SJSA1 (cell line): ENCODE measurements at regions not wholly inside any gene's neighbourhood (a gene's known extent, or its start where the extent isn't known, plus 50 kb on each side); places are given as distances from the start of the nearest gene placed in this dataset.
"Not testable (repeated sequence)": the region's sequence is repeated elsewhere in the genome, so short reads cannot be mapped to it uniquely, and the experiment has no call there.

Experiments
- DNase-seq, 2 experiments: peaks; one replicate each; pipeline ENCODE4 v3.0.0-alpha.2; 2015 to 2020; ENCODE audit warnings: low spot score in 2 of 2, low read depth in 1 of 2
- H3K27ac ChIP-seq: fragments of 250-450 bp; sonication (Bioruptor Pico); 2 replicates; pipeline ENCODE4 v1.5.1; 2020; ENCODE audit warnings: mild to moderate bottlenecking, moderate library complexity
- H3K27me3 ChIP-seq: fragments of 250-450 bp; sonication (Bioruptor Pico); replicated peaks from 2 replicates; pipeline ENCODE4 v1.5.1; 2020; ENCODE audit warnings: mild to moderate bottlenecking, moderate library complexity
- H3K36me3 ChIP-seq: fragments of 250-450 bp; sonication (Bioruptor Pico); 2 replicates; pipeline ENCODE4 v1.5.1; 2020; ENCODE audit warnings: mild to moderate bottlenecking
- H3K4me1 ChIP-seq: fragments of 250-450 bp; sonication (Bioruptor Pico); replicated peaks from 2 replicates; pipeline ENCODE4 v1.6.1; 2021; ENCODE audit warnings: mild to moderate bottlenecking
- H3K4me3 ChIP-seq: fragments of 250-450 bp; sonication (Bioruptor Pico); 2 replicates; pipeline ENCODE4 v1.5.1; 2020; ENCODE audit warnings: mild to moderate bottlenecking
- H3K9me3 ChIP-seq: fragments of 250-450 bp; sonication (Bioruptor Pico); replicated peaks from 2 replicates; pipeline ENCODE4 v1.5.1; 2020; ENCODE audit warnings: mild to moderate bottlenecking

DNA sequence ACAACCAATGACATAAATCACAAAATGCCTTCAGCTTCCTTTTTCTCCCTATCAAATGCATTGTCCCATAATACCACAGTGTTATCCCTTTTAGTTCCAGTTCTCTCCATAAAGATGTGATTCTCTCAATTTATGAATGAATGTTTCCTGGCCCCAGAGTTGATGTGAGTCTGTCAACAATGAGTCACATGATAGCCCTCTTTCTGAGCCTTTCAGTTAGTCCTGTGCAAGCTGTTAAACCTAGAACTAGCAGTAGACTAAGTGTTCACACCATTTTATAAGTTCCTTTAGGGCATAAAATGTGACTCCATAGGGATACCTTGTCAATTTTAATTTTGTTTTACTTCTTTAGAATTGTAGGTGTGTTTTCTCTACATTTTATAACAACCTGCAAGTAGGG lies 129.5 kb downstream of the PABPC4L start:
- no peak overlapping the region for H3K4me3 ChIP-seq
- no peaks in the 10 kb centered on the region for H3K27me3 ChIP-seq
- H3K4me1 ChIP-seq: no peaks in the 10 kb centered on the region
- H3K9me3 ChIP-seq: no peaks in the 10 kb centered on the region
- H3K36me3 ChIP-seq: no peaks in the 10 kb centered on the region
- no peak overlapping the region for H3K27ac ChIP-seq
- DNase-seq: no peak

DNA sequence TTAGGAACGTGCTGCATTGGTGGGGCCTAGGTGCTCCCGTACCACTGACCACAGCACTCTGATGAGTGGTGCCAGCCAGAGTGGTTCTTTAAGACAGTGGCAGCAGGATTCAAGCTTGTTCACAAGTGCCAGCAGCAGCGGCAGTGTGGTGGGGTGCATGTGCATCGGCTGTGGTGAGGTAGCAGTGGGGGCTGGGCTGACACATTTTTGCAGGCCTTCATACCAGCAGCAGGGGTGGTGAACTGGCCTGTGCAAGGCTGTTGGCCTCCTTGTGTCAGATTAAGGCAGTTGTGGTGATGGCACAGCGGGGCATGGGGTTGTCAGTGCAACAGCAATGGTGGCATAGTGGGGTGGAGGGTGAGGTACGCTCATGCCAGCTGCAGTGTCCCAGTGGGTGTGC lies 131.4 kb downstream of the PABPC4L start:
- H3K4me3 ChIP-seq: no peak overlapping the region
- no peaks in the 10 kb centered on the region for H3K9me3 ChIP-seq
- DNase-seq: no peak
- no peaks in the 10 kb centered on the region for H3K27me3 ChIP-seq
- H3K27ac ChIP-seq: no peak overlapping the region
- H3K4me1 ChIP-seq: no peaks in the 10 kb centered on the region
- no peaks in the 10 kb centered on the region for H3K36me3 ChIP-seq

DNA sequence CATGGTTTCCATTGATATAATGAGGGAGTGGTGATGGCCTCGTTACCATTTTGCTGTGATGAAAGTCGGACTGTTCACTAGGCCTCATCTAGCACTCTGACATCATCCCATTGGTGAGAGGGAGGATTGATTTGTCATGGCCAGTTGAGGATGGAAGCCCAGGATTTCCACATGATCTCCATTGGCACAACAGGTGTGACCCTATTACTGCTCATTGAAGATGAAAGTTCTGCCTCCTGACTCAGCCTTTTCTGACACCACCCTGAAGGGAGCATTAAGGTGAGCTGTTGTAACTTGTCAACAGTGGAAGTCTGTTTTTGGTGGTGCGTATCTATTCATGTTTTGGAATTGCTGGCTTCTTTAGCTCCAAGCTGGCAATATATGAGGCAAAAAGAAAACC lies 144.2 kb downstream of the PABPC4L start:
- DNase-seq: no peak
- H3K9me3 ChIP-seq: no peaks in the 10 kb centered on the region
- H3K27ac ChIP-seq: no peak overlapping the region

DNA sequence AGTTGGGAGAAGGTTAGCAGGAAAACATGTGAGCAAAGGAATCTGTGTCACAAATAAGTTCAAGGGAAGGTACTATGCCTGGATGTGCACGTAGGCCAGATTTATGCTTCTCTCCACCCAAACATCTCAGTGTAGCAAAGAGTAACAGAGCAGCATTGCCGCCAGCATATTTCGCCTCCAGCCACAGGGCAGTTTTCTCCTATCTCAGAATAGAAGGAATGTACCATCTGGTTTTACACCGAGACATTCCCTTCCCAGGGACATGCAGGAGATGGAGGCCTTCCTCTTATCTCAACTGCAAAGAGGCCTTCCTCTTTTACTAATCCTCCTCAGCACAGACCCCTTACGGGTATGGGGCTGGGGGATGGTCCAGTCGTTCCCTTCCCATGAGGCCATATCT lies 155.4 kb downstream of the PABPC4L start:
- H3K4me3 ChIP-seq, H3K36me3 ChIP-seq, DNase-seq, H3K27me3 ChIP-seq, H3K4me1 ChIP-seq, H3K27ac ChIP-seq, H3K9me3 ChIP-seq: not testable (repeated sequence)

More for the DNA sequence above, 144.2 kb downstream of the PABPC4L start:
- H3K36me3 ChIP-seq: no peaks in the 10 kb centered on the region
- no peaks in the 10 kb centered on the region for H3K27me3 ChIP-seq
- no peak overlapping the region for H3K4me3 ChIP-seq
- no peaks in the 10 kb centered on the region for H3K4me1 ChIP-seq

DNA sequence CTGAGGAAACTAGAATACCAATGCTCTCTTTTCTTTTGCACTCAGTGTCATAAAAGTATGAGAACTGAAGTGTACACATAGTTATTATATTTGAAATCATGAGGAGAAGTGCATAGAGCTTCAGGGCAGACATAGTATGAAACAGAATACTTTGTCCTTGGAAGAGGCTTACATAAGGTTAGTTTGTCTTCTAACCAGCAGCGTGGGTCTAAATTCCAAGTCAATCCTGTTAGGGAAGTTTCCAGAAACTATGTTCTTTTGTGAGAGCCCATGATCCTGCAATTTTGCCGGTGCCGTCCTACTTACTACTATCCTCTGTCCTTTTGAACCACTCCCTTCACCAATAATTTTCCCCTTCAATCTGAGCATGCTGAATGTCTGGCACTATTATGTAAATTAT lies 156.2 kb downstream of the PABPC4L start:
- Histone ChIP-seq H3K27me3 (no peaks in the 10 kb centered on the region), H3K4me1 (no peaks in the 10 kb centered on the region), H3K9me3 (no peaks in the 10 kb centered on the region), H3K36me3 (no peaks in the 10 kb centered on the region), H3K4me3 (no peak overlapping the region), H3K27ac (no peak overlapping the region)
- no peak for DNase-seq

DNA sequence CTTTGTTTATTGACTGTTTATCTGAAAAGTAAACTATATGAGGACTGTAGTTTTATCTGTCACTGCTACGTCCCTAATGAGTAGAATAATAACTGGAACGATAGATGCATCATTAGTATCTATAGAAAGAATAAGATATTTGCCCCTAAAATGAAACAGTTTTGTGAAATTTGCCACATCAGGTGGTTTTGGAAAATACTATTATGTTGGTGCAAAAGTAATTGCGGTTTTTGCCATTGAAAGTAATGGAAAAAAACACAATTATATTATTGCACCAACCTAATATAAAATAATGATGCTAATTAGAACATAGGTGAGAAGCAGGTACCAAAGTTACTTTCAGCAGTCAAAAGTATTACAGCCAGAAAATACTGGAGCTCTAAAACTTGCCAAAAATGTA lies 158.3 kb downstream of the PABPC4L start:
- H3K36me3 ChIP-seq: no peaks in the 10 kb centered on the region
- no peaks in the 10 kb centered on the region for H3K9me3 ChIP-seq
- no peak overlapping the region for H3K27ac ChIP-seq
- H3K27me3 ChIP-seq: no peaks in the 10 kb centered on the region
- DNase-seq: no peak
- no peak overlapping the region for H3K4me3 ChIP-seq
- H3K4me1 ChIP-seq: no peaks in the 10 kb centered on the region

DNA sequence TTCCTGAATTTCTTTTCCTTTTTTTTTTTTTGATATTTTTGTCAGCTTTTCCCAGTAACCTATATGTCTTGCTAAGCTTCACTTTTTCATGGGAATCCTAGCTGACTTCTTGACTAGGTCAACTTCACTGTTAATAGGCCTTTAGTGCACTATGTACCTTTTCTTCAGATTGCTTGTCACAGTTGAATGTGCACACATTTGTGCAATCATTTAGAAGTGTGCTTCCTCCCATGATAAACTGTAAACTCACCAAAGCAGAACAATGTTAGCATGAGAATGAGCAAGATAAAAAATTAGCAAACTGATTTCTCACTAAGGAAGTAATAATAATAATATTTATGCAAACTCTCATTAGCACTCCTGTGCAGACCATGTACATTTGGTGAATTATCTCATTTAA lies 173.2 kb downstream of the PABPC4L start:
- H3K4me3 ChIP-seq: no peak overlapping the region
- H3K27ac ChIP-seq: no peak overlapping the region
- H3K9me3 ChIP-seq: no peaks in the 10 kb centered on the region; the same call in 1 of the 2 replicates
- no peaks in the 10 kb centered on the region for H3K27me3 ChIP-seq
- no peaks in the 10 kb centered on the region for H3K36me3 ChIP-seq
- DNase-seq: no peak
- no peaks in the 10 kb centered on the region for H3K4me1 ChIP-seq

DNA sequence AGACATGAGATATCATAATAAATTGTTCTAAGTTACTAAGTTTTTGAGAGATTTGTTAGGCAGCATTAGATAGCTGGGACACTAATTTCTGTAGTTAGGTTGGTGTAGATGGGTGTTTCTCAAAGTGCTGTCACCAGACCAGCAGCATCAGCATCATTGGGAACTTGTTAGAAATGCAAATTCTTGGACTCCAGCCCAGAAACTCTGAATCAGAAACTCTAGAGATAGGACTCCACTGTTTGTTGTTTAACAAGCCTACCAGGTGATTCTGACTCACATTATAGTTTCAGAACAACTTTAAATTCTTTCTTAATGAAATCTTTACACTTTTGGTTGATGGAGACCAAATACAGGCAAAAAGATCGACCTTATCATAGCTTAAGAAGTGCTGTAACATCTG lies 173.7 kb downstream of the PABPC4L start:
- Histone ChIP-seq H3K27me3 (no peaks in the 10 kb centered on the region), H3K27ac (no peak overlapping the region), H3K36me3 (no peaks in the 10 kb centered on the region), H3K9me3 (no peaks in the 10 kb centered on the region; the same call in 1 of the 2 replicates), H3K4me3 (no peak overlapping the region), H3K4me1 (no peaks in the 10 kb centered on the region)
- DNase-seq: no peak

DNA sequence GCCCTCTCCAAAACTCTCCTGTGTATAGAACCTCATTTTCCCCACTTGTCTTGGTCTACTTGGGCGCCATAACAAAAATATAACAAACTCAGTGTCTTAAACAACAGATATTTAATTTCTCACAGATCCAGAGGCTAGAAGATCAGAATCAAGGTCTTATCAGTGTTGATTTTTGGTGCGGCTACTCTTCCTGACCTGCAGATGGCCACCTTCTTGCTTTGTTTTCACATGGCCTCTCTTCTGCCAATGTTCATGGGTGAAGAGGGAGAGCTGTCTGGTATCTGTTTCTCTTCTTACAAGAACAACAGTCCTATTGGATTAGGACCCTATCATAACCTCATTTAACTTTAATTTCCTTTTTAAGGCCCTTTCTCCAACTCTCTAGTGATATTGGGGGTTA lies 177.3 kb downstream of the PABPC4L start:
- no peak for DNase-seq
- H3K27me3 ChIP-seq: no peaks in the 10 kb centered on the region

DNA sequence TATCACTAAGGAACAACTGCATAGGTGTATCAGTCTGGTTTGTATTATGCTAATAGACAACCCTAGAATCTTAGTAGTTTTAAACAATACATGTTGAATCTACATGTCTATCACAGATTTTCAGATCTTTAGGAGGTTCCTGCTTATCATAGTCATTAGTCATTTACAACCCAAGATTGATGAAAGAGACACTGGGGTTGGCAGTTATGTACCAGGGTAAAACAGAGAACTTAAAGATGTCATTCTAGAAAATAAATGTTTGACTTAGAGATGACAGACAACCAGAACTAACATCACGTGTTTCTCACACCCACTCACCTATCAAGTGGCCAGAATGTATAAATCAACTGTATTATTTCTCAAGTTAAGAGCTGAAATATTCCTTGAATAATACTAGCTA lies 181.9 kb downstream of the PABPC4L start:
- no peak for DNase-seq
- Histone ChIP-seq H3K27me3 (no peaks in the 10 kb centered on the region), H3K36me3 (no peaks in the 10 kb centered on the region), H3K9me3 (no peaks in the 10 kb centered on the region; the same call in none of the 2 replicates), H3K4me1 (no peaks in the 10 kb centered on the region), H3K27ac (no peak overlapping the region), H3K4me3 (no peak overlapping the region)

More for the DNA sequence above, 177.3 kb downstream of the PABPC4L start:
- no peak overlapping the region for H3K4me3 ChIP-seq
- no peaks in the 10 kb centered on the region for H3K4me1 ChIP-seq
- no peaks in the 10 kb centered on the region; the same call in none of the 2 replicates for H3K9me3 ChIP-seq
- H3K36me3 ChIP-seq: no peaks in the 10 kb centered on the region
- H3K27ac ChIP-seq: no peak overlapping the region

DNA sequence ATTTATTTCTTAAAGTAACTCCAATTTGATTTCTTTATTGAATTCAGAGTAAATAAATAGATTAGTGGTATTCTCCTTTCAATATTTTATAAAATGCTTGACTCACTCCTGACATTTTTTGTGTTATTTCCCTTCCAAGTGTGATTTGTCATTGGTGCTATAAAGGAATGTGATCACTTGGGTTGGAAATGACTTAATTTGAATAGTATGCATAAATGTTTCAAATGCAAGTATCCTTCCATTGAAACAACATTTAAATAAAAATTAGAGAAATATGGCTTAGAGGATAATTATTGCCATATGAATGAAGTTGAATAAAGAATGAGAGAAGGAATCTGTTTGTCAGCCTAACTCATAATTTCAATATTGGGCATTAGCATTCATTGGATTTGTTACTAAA lies 182.7 kb downstream of the PABPC4L start:
- H3K36me3 ChIP-seq: no peaks in the 10 kb centered on the region
- H3K4me3 ChIP-seq: no peak overlapping the region
- DNase-seq: no peak
- no peaks in the 10 kb centered on the region; the same call in none of the 2 replicates for H3K9me3 ChIP-seq
- no peaks in the 10 kb centered on the region for H3K4me1 ChIP-seq
- no peaks in the 10 kb centered on the region for H3K27me3 ChIP-seq
- H3K27ac ChIP-seq: no peak overlapping the region

DNA sequence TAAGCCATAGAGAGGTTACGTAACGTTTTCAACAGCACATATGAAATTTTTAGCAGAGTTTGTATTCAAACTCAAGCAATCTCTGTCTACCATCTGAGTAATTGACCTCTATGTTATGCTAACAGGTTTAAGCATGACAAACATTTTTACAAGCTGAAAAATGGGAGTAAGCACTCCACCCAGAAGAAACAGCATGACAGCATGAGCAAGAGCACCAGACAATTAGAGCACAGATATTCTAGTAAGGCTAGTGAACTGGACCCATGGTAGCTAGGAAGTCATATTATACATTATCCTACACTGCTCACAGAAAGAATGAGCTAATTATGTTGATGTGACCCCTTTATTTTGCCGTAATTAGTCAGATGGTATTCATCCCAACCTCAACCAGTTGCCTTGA lies 200.5 kb downstream of the PABPC4L start:
- no peak overlapping the region for H3K4me3 ChIP-seq
- H3K4me1 ChIP-seq: no peaks in the 10 kb centered on the region
- H3K36me3 ChIP-seq: no peaks in the 10 kb centered on the region
- H3K27me3 ChIP-seq: no peaks in the 10 kb centered on the region
- no peak for DNase-seq
- no peaks in the 10 kb centered on the region for H3K9me3 ChIP-seq
- H3K27ac ChIP-seq: no peak overlapping the region

DNA sequence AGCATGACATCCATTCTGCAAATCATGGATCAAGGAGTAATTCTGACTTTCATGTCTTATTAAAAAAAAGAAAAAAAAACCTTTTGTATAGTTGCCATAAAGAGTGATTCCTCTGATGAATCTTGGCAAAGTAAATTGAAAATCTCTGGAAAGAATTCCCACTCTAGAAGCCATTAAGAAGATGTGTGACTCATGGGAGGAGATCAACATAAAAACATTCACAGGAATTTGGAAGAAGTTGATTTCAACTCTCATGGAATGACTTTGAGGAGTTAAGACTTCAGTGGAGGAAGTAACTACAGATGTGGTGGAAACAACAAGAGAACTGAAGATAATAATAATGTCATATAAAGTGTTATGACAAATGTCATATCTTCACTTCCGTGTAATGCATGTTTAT lies 204.2 kb downstream of the PABPC4L start:
- no peak for DNase-seq
- Histone ChIP-seq H3K9me3 (no peaks in the 10 kb centered on the region), H3K27me3 (no peaks in the 10 kb centered on the region), H3K4me3 (no peak overlapping the region), H3K27ac (no peak overlapping the region), H3K4me1 (no peaks in the 10 kb centered on the region), H3K36me3 (no peaks in the 10 kb centered on the region)

DNA sequence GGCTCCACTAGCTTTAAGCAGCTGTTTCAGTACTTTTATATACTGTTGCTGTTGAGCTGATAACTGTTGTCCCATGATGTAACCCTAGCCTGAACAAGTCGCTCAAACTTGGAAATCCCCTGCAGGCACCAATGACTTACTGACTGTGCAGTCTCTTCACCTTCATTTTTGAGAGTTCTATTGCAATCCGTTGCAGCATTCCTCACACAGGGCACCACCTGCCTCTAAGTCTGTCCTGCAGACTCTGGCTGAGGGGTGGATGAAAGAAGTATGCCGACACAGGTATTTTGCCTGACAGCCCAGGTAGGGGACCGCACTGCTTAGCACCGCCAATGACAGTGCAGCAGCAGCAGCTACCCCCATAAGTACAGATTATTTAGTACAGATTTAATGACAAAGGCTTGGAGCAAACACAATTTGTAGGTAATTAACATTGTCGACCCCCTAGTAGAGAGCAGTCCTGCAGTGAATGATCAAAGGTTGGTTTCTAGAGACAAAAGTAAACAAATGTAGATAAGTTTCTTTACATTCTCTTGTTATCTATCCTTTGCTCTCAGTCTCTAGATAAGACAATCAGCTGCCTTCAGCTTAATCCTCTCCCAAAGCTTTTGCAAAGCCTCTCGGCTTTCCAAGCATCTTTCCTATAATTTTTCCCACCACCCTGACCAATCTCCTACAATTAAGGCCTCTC lies 205.0 kb downstream of the PABPC4L start:
- DNase-seq: no peak
- H3K27me3 ChIP-seq: no peaks in the 10 kb centered on the region

More for the DNA sequence above, 205.0 kb downstream of the PABPC4L start:
- Histone ChIP-seq H3K27ac (no peak overlapping the region), H3K4me3 (no peak overlapping the region), H3K9me3 (no peaks in the 10 kb centered on the region), H3K36me3 (no peaks in the 10 kb centered on the region), H3K4me1 (no peaks in the 10 kb centered on the region)
